ENCODE measurements at regions not wholly inside any gene's neighbourhood (a gene's known extent, or its start where the extent isn't known, plus 50 kb on each side); places are given as distances from the start of the nearest gene placed in this dataset.

- DNase-seq (ENCODE audit: low read depth), result peak; percentile 2
- no peak for TF ChIP-seq CTCF (IDR thresholded peaks at IDR 0.05; ENCODE audit: insufficient read depth, low read depth, low read length, missing control alignments)
- no peak overlapping the region for H3K4me3 ChIP-seq (ENCODE audit: low read length)
These were observed 453.7 kb downstream of the INSC start for GRCh38 chr11:15568440-15568839.

GRCh38 chr11:15569305-15570025, 454.7 kb downstream of the INSC start:
- TF ChIP-seq CTCF (IDR thresholded peaks at IDR 0.05; ENCODE audit: insufficient read depth, low read depth, low read length, missing control alignments), result no peak
- no peak for DNase-seq (ENCODE audit: low read depth)
- H3K4me3 ChIP-seq (ENCODE audit: low read length), result no peak overlapping the region

GRCh38 chr11:15575409-15575808, 460.7 kb downstream of the INSC start:
- no peak for DNase-seq (ENCODE audit: low read depth)
- H3K4me3 ChIP-seq (ENCODE audit: low read length), result no peak overlapping the region
- no peak for TF ChIP-seq CTCF (IDR thresholded peaks at IDR 0.05; ENCODE audit: insufficient read depth, low read depth, low read length, missing control alignments)

- DNase-seq (ENCODE audit: low read depth), result no peak
- H3K4me3 ChIP-seq (ENCODE audit: low read length), result no peak overlapping the region
- TF ChIP-seq CTCF (IDR thresholded peaks at IDR 0.05; ENCODE audit: insufficient read depth, low read depth, low read length, missing control alignments), result no peak
These were observed 462.0 kb downstream of the INSC start for GRCh38 chr11:15576769-15577168.

- no peak for DNase-seq (ENCODE audit: low read depth)
- no peak overlapping the region for H3K4me3 ChIP-seq (ENCODE audit: low read length)
- no peak for TF ChIP-seq CTCF (IDR thresholded peaks at IDR 0.05; ENCODE audit: insufficient read depth, low read depth, low read length, missing control alignments)
These were observed 462.8 kb downstream of the INSC start for GRCh38 chr11:15577519-15577918.

GRCh38 chr11:15579287-15580001, 464.7 kb downstream of the INSC start:
- no peak for DNase-seq (ENCODE audit: low read depth)
- TF ChIP-seq CTCF (IDR thresholded peaks at IDR 0.05; ENCODE audit: insufficient read depth, low read depth, low read length, missing control alignments), result no peak
- H3K4me3 ChIP-seq (ENCODE audit: low read length), result no peak overlapping the region

Data from epithelial cell of esophagus (primary cell).